ENCODE measurements at regions not wholly inside any gene's neighbourhood (a gene's known extent, or its start where the extent isn't known, plus 50 kb on each side); places are given as distances from the start of the nearest gene placed in this dataset.

- H3K23me2 ChIP-seq (ENCODE audit: low read depth, low read length): no peaks in the 10 kb centered on the region
- no peak overlapping the region for H4K5ac ChIP-seq (ENCODE audit: insufficient read length, low read depth, low read length)
- H3K36me3 ChIP-seq (ENCODE audit: control insufficient read depth in 2 of 4, insufficient read depth in 4 of 4, low read length in 3 of 4): no peaks in the 10 kb centered on the region
- WGBS, 2 experiments (ENCODE audit: extremely low coverage in 1 of 2, insufficient coverage in 1 of 2, insufficient read length in 1 of 2, insufficient replicate concordance in 2 of 2, low coverage in 1 of 2, low lambda C conversion rate in 2 of 2, missing lambda C conversion rate in 1 of 2): 88% methylated on average over 1 of the region's 1 CpG; no CpG with 5 or more reads in 1 of the 2 experiments
- DNase-seq (ENCODE audit: low read depth in 1 of 2, low spot score in 2 of 2): no peak
- H3K9me3 ChIP-seq (ENCODE audit: insufficient read depth in 2 of 2, low read depth in 1 of 2, low read length in 1 of 2): no peaks in the 10 kb centered on the region
- H4K91ac ChIP-seq (replicated peaks; ENCODE audit: insufficient read length, low read length): no peak overlapping the region
- no peak overlapping the region for H2BK12ac ChIP-seq (ENCODE audit: low read depth, low read length)
- no peak overlapping the region for H3K18ac ChIP-seq (ENCODE audit: extremely low read depth, low read length)
- ChIA-PET POLR2A (ENCODE audit: partially characterized antibody) (no interaction called here), CTCF (ENCODE audit: partially characterized antibody) (interaction anchor here (1.5 to 1.6 kb wide), 2 partner anchors 9 to 44 kb away, joined by 3 read pairs; no protein-coding TSS in a partner anchor)
- no peak overlapping the region for H2BK5ac ChIP-seq (ENCODE audit: low read depth, low read length)
- H3K56ac ChIP-seq (replicated peaks; ENCODE audit: insufficient read length, low read depth, low read length): no peak overlapping the region
- H3K4me2 ChIP-seq (ENCODE audit: insufficient read depth in 1 of 2, low read depth in 2 of 2, low read length in 2 of 2): no peak overlapping the region
- no peaks in the 10 kb centered on the region for H3K79me2 ChIP-seq (ENCODE audit: control insufficient read depth in 1 of 2, insufficient read depth in 2 of 2, low read length in 2 of 2)
- no peak overlapping the region for H3K14ac ChIP-seq (ENCODE audit: insufficient read length)
- no peak overlapping the region for H3K4ac ChIP-seq (replicated peaks; ENCODE audit: insufficient read length, low read depth, low read length)
- no peaks in the 10 kb centered on the region for H4K20me1 ChIP-seq (replicated peaks in 1 of 2; ENCODE audit: control insufficient read depth in 1 of 2, insufficient read depth in 2 of 2, low read length in 2 of 2)
- no peak overlapping the region for H2BK120ac ChIP-seq (replicated peaks; ENCODE audit: low read depth, low read length)
- H3K9ac ChIP-seq (replicated peaks in 1 of 4; ENCODE audit: extremely low read depth in 1 of 4, low read depth in 3 of 4, low read length in 3 of 4): no peak overlapping the region
- H3K23ac ChIP-seq (ENCODE audit: insufficient read length): no peak overlapping the region
- peaks cover 0 to 4% (median 1%) of the 10 kb centered on the region in 4 experiments; a peak in 3 of 7 replicates for H3K4me1 ChIP-seq (replicated peaks in 1 of 4; ENCODE audit: control insufficient read depth in 3 of 4, insufficient read depth in 4 of 4, low read length in 3 of 4)
- H3K27ac ChIP-seq (ENCODE audit: low read depth, low read length): no peak overlapping the region
- H2AFZ ChIP-seq (ENCODE audit: low read length): no peak overlapping the region
- no peak overlapping the region for H3K4me3 ChIP-seq (ENCODE audit: extremely low read depth in 1 of 4, insufficient read depth in 2 of 4, low read depth in 3 of 4, low read length in 4 of 4)
- no peak overlapping the region for H2AK5ac ChIP-seq (ENCODE audit: low read depth, low read length)
- no peak overlapping the region for H2BK15ac ChIP-seq (ENCODE audit: low read length)
- H2BK20ac ChIP-seq (ENCODE audit: low read length): no peak overlapping the region
- H3K79me1 ChIP-seq (ENCODE audit: low read depth, low read length): no peaks in the 10 kb centered on the region
- H3K27me3 ChIP-seq (replicated peaks in 1 of 4; ENCODE audit: control insufficient read depth in 3 of 4, extremely low read depth in 1 of 4, insufficient read depth in 3 of 4, low read length in 3 of 4): no peaks in the 10 kb centered on the region
- H4K8ac ChIP-seq (ENCODE audit: extremely low read depth, insufficient read depth, low read length): no peak overlapping the region
- no peak for FAIRE-seq
- TF ChIP-seq CREB1 (IDR thresholded peaks at IDR 0.05): no peak
- no peak for TF ChIP-seq ATF3 (IDR thresholded peaks at IDR 0.05; ENCODE audit: insufficient read depth, low read depth, low read length)
- no peak for TF ChIP-seq CHD2 (IDR thresholded peaks at IDR 0.05; ENCODE audit: low read length)
- no peak for TF ChIP-seq SP1 (IDR thresholded peaks at IDR 0.05; ENCODE audit: low read depth, low read length)
- TF ChIP-seq EGR1 (IDR thresholded peaks at IDR 0.05; ENCODE audit: borderline replicate concordance, low read depth, low read length): no peak
- no peak for TF ChIP-seq KDM5A (IDR thresholded peaks at IDR 0.05; ENCODE audit: low read length)
- no peak for TF ChIP-seq SUZ12 (IDR thresholded peaks at IDR 0.05; ENCODE audit: low read length)
- TF ChIP-seq SRF (IDR thresholded peaks at IDR 0.05; ENCODE audit: low read depth, low read length): no peak
- no peak for TF ChIP-seq TCF12 (IDR thresholded peaks at IDR 0.05; ENCODE audit: low read depth, low read length)
- TF ChIP-seq ZNF274 (IDR thresholded peaks at IDR 0.05; ENCODE audit: borderline replicate concordance, extremely low read depth, low read length): no peak
- TF ChIP-seq SIRT6 (IDR thresholded peaks at IDR 0.05; ENCODE audit: low read length): no peak
- no peak for TF ChIP-seq RNF2 (IDR thresholded peaks at IDR 0.05; ENCODE audit: borderline replicate concordance, low read depth, low read length, missing control alignments, poor library complexity, severe bottlenecking)
- no peak for TF ChIP-seq CEBPB (IDR thresholded peaks at IDR 0.05; ENCODE audit: low read depth, low read length)
- no peak for TF ChIP-seq BACH1 (IDR thresholded peaks at IDR 0.05; ENCODE audit: low read length)
- TF ChIP-seq JUN (IDR thresholded peaks at IDR 0.05; ENCODE audit: low read depth, low read length): no peak
- TF ChIP-seq SIX5 (IDR thresholded peaks at IDR 0.05; ENCODE audit: low read depth, low read length): no peak
These were observed 90.3 kb upstream of the RANBP6 start for GRCh38 chr9:6105738-6106137.

Measured in H1 (cell line).